Astrocyte (in vitro differentiated cells and primary cell): ENCODE measurements at regions not wholly inside any gene's neighbourhood (a gene's known extent, or its start where the extent isn't known, plus 50 kb on each side); places are given as distances from the start of the nearest gene placed in this dataset.

Experiments used
- EZH2 ChIP-seq: IDR thresholded peaks from 2 replicates; pipeline ENCODE4 v1.6.1; 2012; ENCODE audit warnings: mild to moderate bottlenecking, low read length, inconsistent platforms; ENCODE audit not compliant: insufficient read depth
- TF ChIP-seq, protein P1 (sequence below): IDR thresholded peaks from 2 replicates; pipeline ENCODE4 v1.5.1; 2011; ENCODE audit warnings: low read depth, mild to moderate bottlenecking, inconsistent platforms, low read length, moderate library complexity; ENCODE audit not compliant: insufficient read depth

DNA sequence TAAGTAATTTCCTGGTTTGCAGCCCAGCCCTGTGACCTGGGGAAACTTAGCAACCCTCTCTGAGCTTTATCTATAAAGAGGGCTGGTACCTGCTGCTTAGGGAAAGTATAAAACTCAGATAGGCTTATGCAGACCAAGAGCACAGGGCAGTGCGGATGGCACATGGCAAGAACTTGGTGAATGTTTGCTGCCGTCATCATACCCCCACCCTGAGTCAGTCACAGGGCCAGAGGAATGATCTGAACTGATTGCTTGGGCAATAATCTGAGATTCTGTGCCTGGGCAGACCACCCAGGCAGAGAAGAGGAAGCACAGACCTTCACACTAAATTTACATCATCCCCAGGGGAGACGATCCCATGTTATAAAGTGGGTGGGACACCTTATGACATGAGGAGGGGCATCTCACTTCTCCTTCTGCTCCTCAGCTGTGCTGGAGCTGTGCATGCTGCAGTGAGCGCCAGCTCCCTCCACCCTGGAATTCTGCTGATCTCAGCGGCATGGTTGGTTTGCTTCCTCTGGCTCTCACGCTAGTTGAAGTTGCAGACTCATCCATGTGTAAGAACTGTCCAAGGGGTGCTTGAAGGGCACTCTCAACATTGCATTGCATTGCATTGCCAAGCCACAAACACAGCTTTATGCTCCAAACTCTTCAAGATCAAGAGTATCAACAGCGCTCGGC is 197.1 kb downstream of the AJAP1 start:
- TF ChIP-seq, protein P1, sequence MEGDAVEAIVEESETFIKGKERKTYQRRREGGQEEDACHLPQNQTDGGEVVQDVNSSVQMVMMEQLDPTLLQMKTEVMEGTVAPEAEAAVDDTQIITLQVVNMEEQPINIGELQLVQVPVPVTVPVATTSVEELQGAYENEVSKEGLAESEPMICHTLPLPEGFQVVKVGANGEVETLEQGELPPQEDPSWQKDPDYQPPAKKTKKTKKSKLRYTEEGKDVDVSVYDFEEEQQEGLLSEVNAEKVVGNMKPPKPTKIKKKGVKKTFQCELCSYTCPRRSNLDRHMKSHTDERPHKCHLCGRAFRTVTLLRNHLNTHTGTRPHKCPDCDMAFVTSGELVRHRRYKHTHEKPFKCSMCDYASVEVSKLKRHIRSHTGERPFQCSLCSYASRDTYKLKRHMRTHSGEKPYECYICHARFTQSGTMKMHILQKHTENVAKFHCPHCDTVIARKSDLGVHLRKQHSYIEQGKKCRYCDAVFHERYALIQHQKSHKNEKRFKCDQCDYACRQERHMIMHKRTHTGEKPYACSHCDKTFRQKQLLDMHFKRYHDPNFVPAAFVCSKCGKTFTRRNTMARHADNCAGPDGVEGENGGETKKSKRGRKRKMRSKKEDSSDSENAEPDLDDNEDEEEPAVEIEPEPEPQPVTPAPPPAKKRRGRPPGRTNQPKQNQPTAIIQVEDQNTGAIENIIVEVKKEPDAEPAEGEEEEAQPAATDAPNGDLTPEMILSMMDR, result no peak
- TF ChIP-seq EZH2, result no peak
